CD4-positive, alpha-beta T cell (primary cell): ENCODE measurements at regions not wholly inside any gene's neighbourhood (a gene's known extent, or its start where the extent isn't known, plus 50 kb on each side); places are given as distances from the start of the nearest gene placed in this dataset.

ENCODE experiments used
- ATAC-seq: fragments of 200-7000 bp; cut with Tn5 transposase; one replicate; pipeline ENCODE4 v1.10.0; 2022; ENCODE audit warnings: mild to moderate bottlenecking; ENCODE audit not compliant: poor library complexity
- CTCF ChIA-PET: fragments of 350-600 bp; sonication (Branson Sonifier 250); formaldehyde crosslinking; loops from one replicate; lab custom pipeline; 2021; ENCODE audit warnings: antibody characterized with exemption, inconsistent platforms; lab: Charles Lee
- POLR2A ChIA-PET: fragments of 350-600 bp; sonication (Branson Sonifier 250); formaldehyde crosslinking; loops from one replicate; lab custom pipeline; 2021; ENCODE audit warnings: antibody characterized with exemption, inconsistent platforms; lab: Charles Lee
- DNase-seq, 14 experiments: peaks; one replicate each; pipeline ENCODE4 v3.0.0-alpha.2; 2013 to 2020; ENCODE audit warnings: mixed read lengths in 2 of 14
- H3K27ac ChIP-seq, 2 donors: one replicate each; pipeline versions ENCODE4 v1.5.1 to v1.7.0; 2013; ENCODE audit warnings: low read length in 2 of 2, low read depth in 1 of 2, mild to moderate bottlenecking in 1 of 2
- H3K27me3 ChIP-seq, 2 experiments: 1 replicate in 1 of 2; 2 replicates in 1 of 2; pipeline versions ENCODE4 v1.6.1 to v1.7.0; 2013; ENCODE audit warnings: low read length in 2 of 2, control low read depth in 1 of 2, mild to moderate bottlenecking in 1 of 2, moderate library complexity in 1 of 2; ENCODE audit not compliant: insufficient read depth in 2 of 2, control insufficient read depth in 1 of 2
- H3K36me3 ChIP-seq: one replicate; pipeline ENCODE4 v1.6.1; 2013; ENCODE audit warnings: low read length, control low read depth; ENCODE audit not compliant: insufficient read depth
- H3K4me1 ChIP-seq: one replicate; pipeline ENCODE4 v1.6.1; 2013; ENCODE audit warnings: low read length, control low read depth; ENCODE audit not compliant: insufficient read depth
- H3K4me3 ChIP-seq: one replicate; pipeline ENCODE4 v1.5.1; 2013; ENCODE audit warnings: mild to moderate bottlenecking, low read length, moderate library complexity
- H3K9me3 ChIP-seq, 2 experiments: 1 replicate in 1 of 2; 2 replicates in 1 of 2; pipeline versions ENCODE4 v1.6.1 to v1.7.0; 2013; ENCODE audit warnings: low read length in 2 of 2, mild to moderate bottlenecking in 2 of 2, control low read depth in 1 of 2, moderate library complexity in 1 of 2; ENCODE audit not compliant: control insufficient read depth in 1 of 2, insufficient read depth in 1 of 2
- H3K27ac Mint-ChIP-seq: one replicate; pipeline ENCODE4 v1.8.0; 2020; ENCODE audit warnings: mixed read lengths
- H3K27me3 Mint-ChIP-seq: one replicate; pipeline ENCODE4 v1.8.0; 2021; ENCODE audit warnings: mixed read lengths
- H3K36me3 Mint-ChIP-seq: one replicate; pipeline ENCODE4 v1.8.0; 2021; ENCODE audit warnings: low read depth, mixed read lengths
- H3K4me1 Mint-ChIP-seq: one replicate; pipeline ENCODE4 v1.8.0; 2021; ENCODE audit warnings: low read depth, mixed read lengths
- H3K4me3 Mint-ChIP-seq: one replicate; pipeline ENCODE4 v1.8.0; 2020; ENCODE audit warnings: mild to moderate bottlenecking, mixed read lengths
- H3K9me3 Mint-ChIP-seq: one replicate; pipeline ENCODE4 v1.8.0; 2020; ENCODE audit warnings: mixed read lengths
- intact Hi-C, 2 experiments: fragments of 100-400 bp; cut with DNase I in 1 of 2; cut with micrococcal nuclease in 1 of 2; formaldehyde crosslinking; loops; one replicate each; pipeline versions ENCODE4 v1.15.1 to v1.9.0; 2023 to 2025; cut with DNase I, micrococcal nuclease
- TF ChIP-seq, protein P1 (sequence below): fragments of 200-600 bp; IDR thresholded peaks from one replicate; pipeline ENCODE4 v1.8.0; 2022; ENCODE audit warnings: antibody characterized with exemption, mild to moderate bottlenecking

DNA sequence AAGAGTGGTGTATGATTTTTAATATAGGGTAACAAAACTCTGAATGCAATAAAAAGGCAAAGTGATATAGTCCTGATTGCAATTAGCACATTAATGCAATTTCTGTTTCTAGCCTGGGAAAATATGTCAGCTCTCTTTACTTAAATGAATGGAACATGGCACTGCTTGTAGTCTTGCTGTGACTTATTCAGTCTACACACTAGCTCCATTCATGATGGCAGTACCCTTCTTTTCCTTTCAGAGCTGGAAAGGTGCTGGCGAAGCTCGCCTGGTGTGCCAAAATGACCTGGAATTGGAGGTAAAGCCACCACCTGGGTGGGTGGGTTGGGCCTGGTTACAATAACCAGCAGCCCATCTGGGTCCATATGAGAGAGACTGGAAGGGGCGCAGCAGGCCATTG is 85.3 kb downstream of the ZNF365 start:
- ATAC-seq, result no peak
- POLR2A ChIA-PET, result no interaction called here
- H3K36me3 Mint-ChIP-seq, result no peaks in the 10 kb centered on the region

DNA sequence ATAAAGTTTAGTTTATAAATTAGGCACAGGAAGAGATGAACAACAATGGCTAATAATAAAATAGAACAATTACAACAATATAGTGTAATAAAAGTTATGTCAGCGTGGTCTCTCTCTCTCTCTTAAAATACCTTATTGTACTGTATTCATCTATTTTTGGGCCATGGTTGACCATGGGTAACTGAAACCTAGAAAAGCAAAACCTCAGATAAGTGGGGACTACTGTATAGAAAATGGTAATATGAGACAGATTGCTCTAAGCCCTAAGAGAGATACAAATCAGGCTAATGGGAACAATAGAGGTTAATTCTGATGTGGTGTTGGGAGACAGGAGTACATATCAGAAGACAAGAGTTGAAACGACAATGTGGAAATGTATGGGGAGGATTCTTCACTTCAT is 86.2 kb downstream of the ZNF365 start:
- intact Hi-C loops, result no loop called here

More for the DNA sequence above, 85.3 kb downstream of the ZNF365 start:
- Histone ChIP-seq H3K27me3 (no peaks in the 10 kb centered on the region), H3K4me3 (no peak overlapping the region), H3K4me1 (peaks cover 10% of the 10 kb centered on the region), H3K9me3 (no peaks in the 10 kb centered on the region), H3K36me3 (no peaks in the 10 kb centered on the region), H3K27ac (no peak overlapping the region)
- CTCF ChIA-PET, result interaction anchor here (1.1 kb wide), 1 partner anchor 699 kb away, joined by 3 read pairs; no protein-coding TSS in a partner anchor
- no peak overlapping the region for H3K4me3 Mint-ChIP-seq
- no peak for DNase-seq
- no peaks in the 10 kb centered on the region for H3K27me3 Mint-ChIP-seq
- no peak overlapping the region for H3K27ac Mint-ChIP-seq
- no peaks in the 10 kb centered on the region for H3K9me3 Mint-ChIP-seq
- TF ChIP-seq, protein P1, sequence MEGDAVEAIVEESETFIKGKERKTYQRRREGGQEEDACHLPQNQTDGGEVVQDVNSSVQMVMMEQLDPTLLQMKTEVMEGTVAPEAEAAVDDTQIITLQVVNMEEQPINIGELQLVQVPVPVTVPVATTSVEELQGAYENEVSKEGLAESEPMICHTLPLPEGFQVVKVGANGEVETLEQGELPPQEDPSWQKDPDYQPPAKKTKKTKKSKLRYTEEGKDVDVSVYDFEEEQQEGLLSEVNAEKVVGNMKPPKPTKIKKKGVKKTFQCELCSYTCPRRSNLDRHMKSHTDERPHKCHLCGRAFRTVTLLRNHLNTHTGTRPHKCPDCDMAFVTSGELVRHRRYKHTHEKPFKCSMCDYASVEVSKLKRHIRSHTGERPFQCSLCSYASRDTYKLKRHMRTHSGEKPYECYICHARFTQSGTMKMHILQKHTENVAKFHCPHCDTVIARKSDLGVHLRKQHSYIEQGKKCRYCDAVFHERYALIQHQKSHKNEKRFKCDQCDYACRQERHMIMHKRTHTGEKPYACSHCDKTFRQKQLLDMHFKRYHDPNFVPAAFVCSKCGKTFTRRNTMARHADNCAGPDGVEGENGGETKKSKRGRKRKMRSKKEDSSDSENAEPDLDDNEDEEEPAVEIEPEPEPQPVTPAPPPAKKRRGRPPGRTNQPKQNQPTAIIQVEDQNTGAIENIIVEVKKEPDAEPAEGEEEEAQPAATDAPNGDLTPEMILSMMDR, result no peak
- H3K4me1 Mint-ChIP-seq, result no peaks in the 10 kb centered on the region
- intact Hi-C loops, result no loop called here

DNA sequence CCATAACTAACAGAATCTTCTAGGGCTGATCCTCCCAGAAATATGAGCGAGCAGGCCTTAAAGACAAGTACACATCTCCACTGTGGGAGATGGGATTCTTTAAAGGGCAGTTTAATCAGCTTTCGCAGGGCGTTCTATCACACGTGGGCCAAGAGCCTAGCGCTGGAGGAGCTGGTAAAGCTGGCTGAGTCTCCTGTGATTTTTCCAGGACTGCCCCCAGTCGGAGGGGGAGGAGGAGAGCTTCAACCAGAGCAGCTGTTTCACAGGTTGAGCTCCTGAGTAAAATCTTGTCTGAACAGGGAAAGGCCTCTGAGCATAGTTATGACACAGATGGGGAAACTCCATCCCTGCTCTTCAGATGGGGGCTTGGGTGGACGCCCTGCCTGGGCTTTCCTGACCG is 87.0 kb downstream of the ZNF365 start:
- no peaks in the 10 kb centered on the region for H3K9me3 Mint-ChIP-seq
- ChIA-PET CTCF (no interaction called here), POLR2A (no interaction called here)
- no peak overlapping the region for H3K4me3 Mint-ChIP-seq
- H3K4me3 ChIP-seq, result no peak overlapping the region
- H3K9me3 ChIP-seq, result peaks cover 4 to 16% of the 10 kb centered on the region in 2 experiments
- no peaks in the 10 kb centered on the region for H3K27me3 Mint-ChIP-seq
- no peaks in the 10 kb centered on the region for H3K4me1 Mint-ChIP-seq
- intact Hi-C loops, result no loop called here
- ATAC-seq (no peak), DNase-seq (no peak)
- H3K27ac Mint-ChIP-seq, result no peak overlapping the region
- H3K27me3 ChIP-seq, result no peaks in the 10 kb centered on the region
- no peaks in the 10 kb centered on the region for H3K36me3 ChIP-seq
- H3K4me1 ChIP-seq, result peaks cover 10% of the 10 kb centered on the region
- H3K36me3 Mint-ChIP-seq, result no peaks in the 10 kb centered on the region
- no peak overlapping the region for H3K27ac ChIP-seq
- TF ChIP-seq, protein P1, result no peak

More for the DNA sequence above, 86.2 kb downstream of the ZNF365 start:
- ChIA-PET POLR2A (no interaction called here), CTCF (interaction anchor here (1.1 kb wide), 1 partner anchor 698 kb away, joined by 3 read pairs; no protein-coding TSS in a partner anchor)
- Mint-ChIP-seq H3K27ac (no peak overlapping the region), H3K4me3 (no peak overlapping the region), H3K36me3 (no peaks in the 10 kb centered on the region), H3K27me3 (no peaks in the 10 kb centered on the region), H3K4me1 (no peaks in the 10 kb centered on the region), H3K9me3 (no peaks in the 10 kb centered on the region)
- H3K27ac ChIP-seq, result no peak overlapping the region
- H3K36me3 ChIP-seq, result no peaks in the 10 kb centered on the region
- H3K27me3 ChIP-seq, result no peaks in the 10 kb centered on the region
- ATAC-seq (no peak), DNase-seq (no peak)
- peaks cover 10% of the 10 kb centered on the region for H3K4me1 ChIP-seq
- no peak overlapping the region for H3K4me3 ChIP-seq
- TF ChIP-seq, protein P1, result no peak
- peaks cover under 1 to 9% of the 10 kb centered on the region in 2 experiments for H3K9me3 ChIP-seq
